ENCODE measurements at regions not wholly inside any gene's neighbourhood (a gene's known extent, or its start where the extent isn't known, plus 50 kb on each side); places are given as distances from the start of the nearest gene placed in this dataset.

- H3K4me3 ChIP-seq (ENCODE audit: insufficient read depth, low read length, poor library complexity, severe bottlenecking), result no peak overlapping the region
- H3K9me3 ChIP-seq (ENCODE audit: insufficient read depth, low read length), result no peaks in the 10 kb centered on the region
- H3F3A ChIP-seq (ENCODE audit: insufficient read depth), result peaks cover 9% of the 10 kb centered on the region
- H3K36me3 ChIP-seq (ENCODE audit: low read length), result no peaks in the 10 kb centered on the region
- H4K20me1 ChIP-seq (ENCODE audit: low read depth, low read length), result no peaks in the 10 kb centered on the region
- TF ChIP-seq EZH2phosphoT487 (conservative IDR thresholded peaks at IDR 0.05; ENCODE audit: low read length) (no peak), CTCF (IDR thresholded peaks at IDR 0.05; ENCODE audit: insufficient read depth, low read length, poor library complexity, severe bottlenecking) (no peak)
- H3K9ac ChIP-seq (ENCODE audit: low read length), result no peak overlapping the region
- H3K4me2 ChIP-seq (ENCODE audit: low read depth, low read length, poor library complexity, severe bottlenecking), result peak overlapping the region; percentile 14
- H3K27me3 ChIP-seq (ENCODE audit: low read length), result no peaks in the 10 kb centered on the region
- H3K79me2 ChIP-seq (ENCODE audit: insufficient read depth, low read length), result no peaks in the 10 kb centered on the region
- peak overlapping the region; percentile 52 for H2AFZ ChIP-seq (ENCODE audit: low read depth, low read length, severe bottlenecking)
- peak overlapping the region; percentile 85; the same call in 1 of the 2 replicates for H3K27ac ChIP-seq (ENCODE audit: low read depth, low read length)
- H3K9me2 ChIP-seq (replicated peaks; ENCODE audit: insufficient read depth, low read length), result no peaks in the 10 kb centered on the region
Observed at GRCh38 chr10:88071879-88072278, 208.5 kb downstream of the PTEN start.

GRCh38 chr10:88073682-88074081 lies 210.3 kb downstream of the PTEN start:
- H3K9ac ChIP-seq (ENCODE audit: low read length), result no peak overlapping the region
- H3K36me3 ChIP-seq (ENCODE audit: low read length), result no peaks in the 10 kb centered on the region
- H3K79me2 ChIP-seq (ENCODE audit: insufficient read depth, low read length), result no peaks in the 10 kb centered on the region
- H3K9me3 ChIP-seq (ENCODE audit: insufficient read depth, low read length), result no peaks in the 10 kb centered on the region
- H3K4me3 ChIP-seq (ENCODE audit: insufficient read depth, low read length, poor library complexity, severe bottlenecking), result no peak overlapping the region
- no peak overlapping the region for H3K4me2 ChIP-seq (ENCODE audit: low read depth, low read length, poor library complexity, severe bottlenecking)
- H2AFZ ChIP-seq (ENCODE audit: low read depth, low read length, severe bottlenecking), result no peak overlapping the region
- H4K20me1 ChIP-seq (ENCODE audit: low read depth, low read length), result no peaks in the 10 kb centered on the region
- peaks cover 9% of the 10 kb centered on the region for H3F3A ChIP-seq (ENCODE audit: insufficient read depth)
- H3K27ac ChIP-seq (ENCODE audit: low read depth, low read length), result no peak overlapping the region
- H3K9me2 ChIP-seq (replicated peaks; ENCODE audit: insufficient read depth, low read length), result no peaks in the 10 kb centered on the region
- TF ChIP-seq EZH2phosphoT487 (conservative IDR thresholded peaks at IDR 0.05; ENCODE audit: low read length) (no peak), CTCF (IDR thresholded peaks at IDR 0.05; ENCODE audit: insufficient read depth, low read length, poor library complexity, severe bottlenecking) (no peak)
- H3K27me3 ChIP-seq (ENCODE audit: low read length), result no peaks in the 10 kb centered on the region

GRCh38 chr10:88074971-88075370 lies 211.5 kb downstream of the PTEN start:
- H3F3A ChIP-seq (ENCODE audit: insufficient read depth), result no peaks in the 10 kb centered on the region
- H3K27ac ChIP-seq (ENCODE audit: low read depth, low read length), result no peak overlapping the region

More at GRCh38 chr10:88074971-88075370, 211.5 kb downstream of the PTEN start:
- no peaks in the 10 kb centered on the region for H3K36me3 ChIP-seq (ENCODE audit: low read length)
- H3K9me3 ChIP-seq (ENCODE audit: insufficient read depth, low read length), result no peaks in the 10 kb centered on the region
- H4K20me1 ChIP-seq (ENCODE audit: low read depth, low read length), result no peaks in the 10 kb centered on the region
- H3K4me2 ChIP-seq (ENCODE audit: low read depth, low read length, poor library complexity, severe bottlenecking), result no peak overlapping the region
- no peak overlapping the region for H3K9ac ChIP-seq (ENCODE audit: low read length)
- no peaks in the 10 kb centered on the region for H3K9me2 ChIP-seq (replicated peaks; ENCODE audit: insufficient read depth, low read length)
- H3K4me3 ChIP-seq (ENCODE audit: insufficient read depth, low read length, poor library complexity, severe bottlenecking), result no peak overlapping the region
- H3K27me3 ChIP-seq (ENCODE audit: low read length), result no peaks in the 10 kb centered on the region
- H3K79me2 ChIP-seq (ENCODE audit: insufficient read depth, low read length), result no peaks in the 10 kb centered on the region
- H2AFZ ChIP-seq (ENCODE audit: low read depth, low read length, severe bottlenecking), result no peak overlapping the region
- TF ChIP-seq EZH2phosphoT487 (conservative IDR thresholded peaks at IDR 0.05; ENCODE audit: low read length), result no peak
- TF ChIP-seq CTCF (IDR thresholded peaks at IDR 0.05; ENCODE audit: insufficient read depth, low read length, poor library complexity, severe bottlenecking), result no peak

Measured in SU-DHL-6 (cell line).